ENCODE measurements at regions not wholly inside any gene's neighbourhood (a gene's known extent, or its start where the extent isn't known, plus 50 kb on each side); places are given as distances from the start of the nearest gene placed in this dataset.
"Not testable (repeated sequence)": the region's sequence is repeated elsewhere in the genome, so short reads cannot be mapped to it uniquely, and the experiment has no call there.

DNA sequence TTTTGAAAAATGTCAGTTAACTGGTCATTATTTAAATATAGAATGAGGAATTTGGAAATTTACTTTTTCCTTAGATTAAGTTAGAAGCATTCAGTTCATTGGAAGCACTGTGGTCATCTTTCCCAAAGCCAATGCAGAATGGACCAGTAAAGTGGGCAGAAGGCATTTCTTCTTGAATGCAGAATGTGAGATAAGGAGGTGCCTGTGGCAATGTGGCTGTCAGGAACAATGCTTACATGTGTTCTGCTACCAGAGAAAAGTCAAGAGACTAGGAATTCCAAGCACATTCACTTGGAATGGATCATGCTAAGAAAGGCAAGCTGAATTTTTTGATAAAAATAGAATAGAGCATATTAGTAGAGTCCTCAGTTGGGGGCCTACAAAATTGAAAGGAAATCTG lies 295.0 kb upstream of the KCNH7 start:
- Histone ChIP-seq H3K27me3 (no peaks in the 10 kb centered on the region), H3K4me3 (no peak overlapping the region), H3K9me3 (no peaks in the 10 kb centered on the region), H3K27ac (no peak overlapping the region), H3K4me1 (no peaks in the 10 kb centered on the region), H3K36me3 (no peaks in the 10 kb centered on the region)
- in situ Hi-C loops (cut with MboI; ENCODE audit: low sequenced_read_pairs in 4 of 4): no loop called here
- DNase-seq: no peak
- intact Hi-C loops (cut with DNase I; ENCODE audit: low total_unique reads): no loop called here
- TF ChIP-seq, protein P1, sequence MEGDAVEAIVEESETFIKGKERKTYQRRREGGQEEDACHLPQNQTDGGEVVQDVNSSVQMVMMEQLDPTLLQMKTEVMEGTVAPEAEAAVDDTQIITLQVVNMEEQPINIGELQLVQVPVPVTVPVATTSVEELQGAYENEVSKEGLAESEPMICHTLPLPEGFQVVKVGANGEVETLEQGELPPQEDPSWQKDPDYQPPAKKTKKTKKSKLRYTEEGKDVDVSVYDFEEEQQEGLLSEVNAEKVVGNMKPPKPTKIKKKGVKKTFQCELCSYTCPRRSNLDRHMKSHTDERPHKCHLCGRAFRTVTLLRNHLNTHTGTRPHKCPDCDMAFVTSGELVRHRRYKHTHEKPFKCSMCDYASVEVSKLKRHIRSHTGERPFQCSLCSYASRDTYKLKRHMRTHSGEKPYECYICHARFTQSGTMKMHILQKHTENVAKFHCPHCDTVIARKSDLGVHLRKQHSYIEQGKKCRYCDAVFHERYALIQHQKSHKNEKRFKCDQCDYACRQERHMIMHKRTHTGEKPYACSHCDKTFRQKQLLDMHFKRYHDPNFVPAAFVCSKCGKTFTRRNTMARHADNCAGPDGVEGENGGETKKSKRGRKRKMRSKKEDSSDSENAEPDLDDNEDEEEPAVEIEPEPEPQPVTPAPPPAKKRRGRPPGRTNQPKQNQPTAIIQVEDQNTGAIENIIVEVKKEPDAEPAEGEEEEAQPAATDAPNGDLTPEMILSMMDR (IDR thresholded peaks at IDR 0.05 in 4 of 5, conservative IDR thresholded peaks at IDR 0.05 in 1 of 5): no peak
- no peak for TF ChIP-seq POLR2A (IDR thresholded peaks at IDR 0.05)
- ATAC-seq: no peak

DNA sequence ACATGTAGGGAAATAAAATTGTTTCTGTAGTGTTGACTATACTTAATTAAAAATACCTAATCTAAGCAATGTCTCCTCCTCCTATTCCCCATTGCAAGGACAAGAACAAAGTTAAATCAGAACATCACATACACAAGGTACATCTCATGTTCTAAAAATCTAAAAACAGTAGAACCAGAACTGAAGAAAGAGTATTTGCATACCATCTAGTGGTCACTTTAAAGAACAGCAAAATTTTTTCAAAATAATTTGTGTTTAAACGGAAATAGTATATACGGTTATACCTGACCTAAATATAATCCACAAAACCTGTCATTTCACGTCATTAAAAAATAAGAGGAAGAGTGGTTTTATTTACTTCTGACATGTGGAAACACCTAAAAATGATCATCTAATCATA lies 294.3 kb upstream of the KCNH7 start:
- ATAC-seq (no peak), DNase-seq (no peak)
- Histone ChIP-seq H3K4me3 (no peak overlapping the region), H3K27ac (no peak overlapping the region), H3K27me3 (no peaks in the 10 kb centered on the region), H3K4me1 (no peaks in the 10 kb centered on the region), H3K36me3 (no peaks in the 10 kb centered on the region), H3K9me3 (no peaks in the 10 kb centered on the region)
- intact Hi-C loops (cut with DNase I; ENCODE audit: low total_unique reads): no loop called here
- no peak for TF ChIP-seq POLR2A (IDR thresholded peaks at IDR 0.05)
- TF ChIP-seq, protein P1 (IDR thresholded peaks at IDR 0.05 in 4 of 5, conservative IDR thresholded peaks at IDR 0.05 in 1 of 5): no peak
- in situ Hi-C loops (cut with MboI; ENCODE audit: low sequenced_read_pairs in 4 of 4): no loop called here

DNA sequence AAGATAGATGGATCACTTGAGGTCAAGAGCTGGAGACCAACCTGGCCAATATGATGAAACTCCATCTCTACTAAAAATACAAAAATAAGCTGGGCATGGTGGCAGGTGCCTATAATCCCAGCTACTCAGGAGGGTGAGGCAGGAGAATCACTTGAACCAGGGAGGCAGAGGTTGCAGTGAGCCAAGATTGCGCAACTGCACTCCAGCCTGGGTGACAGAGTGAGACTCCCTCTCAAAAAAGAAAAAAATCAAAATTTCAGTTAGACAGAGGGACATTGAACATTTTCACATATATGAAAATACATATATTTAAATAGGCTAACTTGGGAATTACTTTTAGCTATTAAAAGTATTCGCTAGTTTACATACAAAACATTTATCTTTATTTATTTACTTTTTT lies 293.6 kb upstream of the KCNH7 start:
- in situ Hi-C loops (cut with MboI; ENCODE audit: low sequenced_read_pairs in 4 of 4); H3K4me1 ChIP-seq; H3K27ac ChIP-seq; DNase-seq; ATAC-seq; H3K36me3 ChIP-seq; H3K27me3 ChIP-seq; intact Hi-C loops (cut with DNase I; ENCODE audit: low total_unique reads); H3K9me3 ChIP-seq; H3K4me3 ChIP-seq: not testable (repeated sequence)

DNA sequence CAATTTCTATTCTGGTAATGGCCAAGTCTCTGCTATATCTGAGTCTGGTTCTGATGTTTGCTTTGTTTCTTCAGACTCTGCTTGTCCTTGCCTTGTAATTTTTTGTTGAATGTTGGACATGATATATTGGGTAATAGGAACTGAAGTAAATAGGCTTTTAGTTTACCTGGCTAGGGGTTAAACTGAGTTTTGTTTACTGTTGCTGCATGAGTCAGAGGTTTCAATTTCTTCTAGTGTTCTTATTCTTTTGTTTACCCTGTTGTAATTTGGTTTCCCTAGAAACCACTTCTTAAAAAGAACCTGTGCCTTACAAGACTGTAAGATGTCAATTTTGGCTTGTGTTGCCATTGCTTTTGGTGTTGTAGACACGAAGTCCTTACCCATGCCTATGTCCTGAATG lies 285.0 kb upstream of the KCNH7 start:
- H3K4me3 ChIP-seq: no peak overlapping the region
- intact Hi-C loops (cut with DNase I; ENCODE audit: low total_unique reads) (no loop called here), in situ Hi-C loops (cut with MboI; ENCODE audit: low sequenced_read_pairs in 4 of 4) (no loop called here)
- H3K27ac ChIP-seq: no peak overlapping the region
- H3K27me3 ChIP-seq: no peaks in the 10 kb centered on the region
- TF ChIP-seq POLR2A (IDR thresholded peaks at IDR 0.05): no peak
- TF ChIP-seq, protein P1 (IDR thresholded peaks at IDR 0.05 in 4 of 5, conservative IDR thresholded peaks at IDR 0.05 in 1 of 5): no peak
- no peaks in the 10 kb centered on the region for H3K4me1 ChIP-seq
- H3K36me3 ChIP-seq: no peaks in the 10 kb centered on the region
- H3K9me3 ChIP-seq: no peaks in the 10 kb centered on the region
- no peak for ATAC-seq
- no peak for DNase-seq

DNA sequence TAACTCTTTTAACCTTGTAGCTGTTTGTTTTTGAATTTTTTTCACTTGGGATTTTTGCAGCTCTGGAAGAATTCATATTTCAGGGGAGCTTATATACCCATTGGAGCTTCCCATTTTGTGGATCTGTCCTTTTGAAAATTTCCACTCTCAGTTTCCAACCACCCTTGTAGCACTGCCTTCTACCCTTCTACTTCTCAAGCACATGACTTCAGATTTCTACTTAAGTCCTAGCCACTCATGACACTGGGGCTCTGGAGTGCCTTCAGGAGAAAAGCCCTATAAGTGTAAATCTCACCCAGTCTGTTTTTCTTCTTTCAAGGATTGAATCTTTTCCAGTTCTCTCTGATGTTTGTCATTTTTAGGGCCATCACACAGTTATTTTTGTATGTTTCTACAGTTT lies 283.7 kb upstream of the KCNH7 start:
- H3K4me3 ChIP-seq: no peak overlapping the region
- DNase-seq: no peak
- in situ Hi-C loops (cut with MboI; ENCODE audit: low sequenced_read_pairs in 4 of 4): no loop called here
- no peaks in the 10 kb centered on the region for H3K36me3 ChIP-seq
- H3K9me3 ChIP-seq: no peaks in the 10 kb centered on the region
- H3K4me1 ChIP-seq: no peaks in the 10 kb centered on the region
- intact Hi-C loops (cut with DNase I; ENCODE audit: low total_unique reads): no loop called here
- no peaks in the 10 kb centered on the region for H3K27me3 ChIP-seq
- TF ChIP-seq POLR2A (IDR thresholded peaks at IDR 0.05): no peak
- TF ChIP-seq, protein P1 (IDR thresholded peaks at IDR 0.05 in 4 of 5, conservative IDR thresholded peaks at IDR 0.05 in 1 of 5): no peak
- no peak overlapping the region for H3K27ac ChIP-seq
- ATAC-seq: no peak
